B cell (primary cell): ENCODE measurements at regions not wholly inside any gene's neighbourhood (a gene's known extent, or its start where the extent isn't known, plus 50 kb on each side); places are given as distances from the start of the nearest gene placed in this dataset.

ENCODE experiments used
- CTCF ChIP-seq: fragments of 200-600 bp; IDR thresholded peaks from one replicate; pipeline ENCODE4 v1.8.0; 2022; ENCODE audit warnings: antibody characterized with exemption, mild to moderate bottlenecking
- EZH2 ChIP-seq: IDR thresholded peaks from 2 replicates; pipeline ENCODE4 v1.6.1; 2012; ENCODE audit warnings: borderline replicate concordance, low read depth, mild to moderate bottlenecking, moderate library complexity, low read length; ENCODE audit not compliant: insufficient read depth, poor library complexity, severe bottlenecking

GRCh38 chr20:24892931-24893330 is 56.1 kb upstream of the CST7 start:
- no peak for TF ChIP-seq CTCF
- no peak for TF ChIP-seq EZH2
